Sciatic nerve (tissue), 2 donors: ENCODE measurements at regions not wholly inside any gene's neighbourhood (a gene's known extent, or its start where the extent isn't known, plus 50 kb on each side); places are given as distances from the start of the nearest gene placed in this dataset.

Source experiments
- ATAC-seq: fragments of 200-7000 bp; cut with Tn5 transposase; one replicate; pipeline ENCODE4 v1.9.1; 2020; ENCODE audit warnings: mild to moderate bottlenecking, moderate library complexity
- DNase-seq: peaks from one replicate; pipeline ENCODE4 v3.0.0-alpha.2; 2020; ENCODE audit warnings: low spot score
- intact Hi-C: fragments of 100-400 bp; cut with DNase I; formaldehyde crosslinking; loops from one replicate; pipeline ENCODE4 v1.14.2; 2022
- donor health status: DM: no; HTN: no; CAD: no.
- donor health status: DM: no; HTN: no; CAD: no.

GRCh38 chr5:15354021-15354420 lies 146.0 kb upstream of the FBXL7 start:
- intact Hi-C loops = no loop called here
- ATAC-seq (no peak), DNase-seq (no peak)

DNA sequence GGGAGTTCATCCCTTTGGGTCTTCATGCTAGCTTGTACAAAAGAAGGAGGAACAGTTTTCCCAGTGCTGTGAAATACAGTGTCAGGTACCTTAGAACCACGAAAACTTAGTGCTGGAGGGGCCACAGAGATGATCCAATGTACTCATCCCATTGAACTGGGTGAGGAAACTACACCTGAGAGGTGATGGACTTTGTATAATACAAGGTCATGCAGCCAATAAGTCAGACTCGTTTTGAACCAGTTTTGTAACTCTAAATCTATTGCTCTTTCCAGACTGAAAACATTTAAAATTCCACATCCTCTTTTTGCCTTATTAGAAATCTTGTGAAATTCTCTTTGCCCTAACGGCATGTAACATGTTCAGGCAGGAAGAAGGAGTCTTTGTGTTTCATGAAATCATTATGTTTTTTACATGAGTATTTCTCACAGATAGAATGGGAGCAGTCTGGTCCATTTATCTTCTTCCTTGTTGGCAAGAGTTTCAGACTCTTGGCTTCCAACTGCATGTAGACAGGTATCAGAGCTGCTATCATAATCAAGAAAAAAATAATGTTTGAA lies 146.8 kb upstream of the FBXL7 start:
- no peak for ATAC-seq
- intact Hi-C loops = no loop called here

DNA sequence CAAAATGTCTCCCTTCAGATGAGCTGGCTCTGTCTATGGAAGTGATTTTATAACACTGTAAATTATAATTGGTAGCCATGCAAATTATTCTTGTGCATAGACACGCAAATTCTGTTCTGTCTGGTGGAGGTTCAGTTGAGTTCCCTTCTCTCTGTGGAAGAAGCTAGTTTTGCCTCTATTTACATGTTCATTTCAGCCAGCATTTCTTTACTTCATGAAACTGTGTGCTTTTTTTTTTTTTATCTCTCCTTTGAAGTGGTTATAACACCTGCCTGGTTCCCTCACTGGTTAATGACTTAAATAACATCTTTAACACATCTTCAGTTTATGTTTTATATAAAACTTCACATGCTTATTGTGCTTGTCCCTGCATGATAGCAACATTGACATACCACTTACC lies 149.4 kb upstream of the FBXL7 start:
- no peak for ATAC-seq

More for the DNA sequence above, 146.8 kb upstream of the FBXL7 start:
- no peak for DNase-seq

DNA sequence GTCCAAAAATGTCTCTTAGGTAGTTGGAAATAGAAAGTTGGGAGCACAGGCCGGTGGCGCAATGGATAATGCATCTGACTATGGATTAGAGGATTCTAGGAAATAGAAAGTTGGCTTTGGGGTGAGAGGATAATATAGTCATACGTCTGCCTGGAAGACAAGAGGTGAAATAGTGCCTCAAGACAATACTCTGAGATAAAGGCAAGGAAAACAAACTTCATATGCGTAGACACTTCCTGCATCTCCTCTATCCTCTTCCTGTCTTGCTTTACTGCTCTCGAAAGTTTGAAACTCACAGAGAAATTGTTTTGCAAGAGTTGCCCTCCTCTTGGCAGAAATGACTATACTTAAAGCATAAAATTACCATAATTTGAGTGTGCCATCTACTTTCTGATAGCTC lies 153.2 kb upstream of the FBXL7 start:
- intact Hi-C loops = no loop called here
- ATAC-seq = no peak
- DNase-seq = no peak

More for the DNA sequence above, 149.4 kb upstream of the FBXL7 start:
- DNase-seq = no peak
- intact Hi-C loops = no loop called here

GRCh38 chr5:15344954-15345353 lies 155.0 kb upstream of the FBXL7 start:
- ATAC-seq (no peak), DNase-seq (no peak)
- intact Hi-C loops = no loop called here

DNA sequence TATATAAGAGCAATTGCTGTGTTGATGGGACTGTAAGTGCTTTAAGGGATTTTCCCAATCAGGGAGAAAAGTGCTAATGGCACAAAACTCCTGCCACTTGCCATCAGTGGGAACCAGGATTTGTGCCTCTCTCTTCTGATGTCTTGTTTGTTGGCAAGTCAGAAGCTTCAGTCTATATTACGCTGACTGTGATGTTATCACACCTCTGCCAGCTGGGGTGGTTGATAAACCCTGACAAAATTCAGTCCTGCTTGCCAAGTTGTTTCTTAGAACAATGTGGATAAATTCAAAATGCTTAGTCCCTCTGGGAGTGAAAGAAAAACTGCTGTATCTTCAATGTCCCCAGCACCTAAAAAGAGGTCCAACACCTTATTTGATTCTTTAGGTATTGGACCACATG lies 161.4 kb upstream of the FBXL7 start:
- no peak for DNase-seq
- intact Hi-C loops = no loop called here
- no peak for ATAC-seq

DNA sequence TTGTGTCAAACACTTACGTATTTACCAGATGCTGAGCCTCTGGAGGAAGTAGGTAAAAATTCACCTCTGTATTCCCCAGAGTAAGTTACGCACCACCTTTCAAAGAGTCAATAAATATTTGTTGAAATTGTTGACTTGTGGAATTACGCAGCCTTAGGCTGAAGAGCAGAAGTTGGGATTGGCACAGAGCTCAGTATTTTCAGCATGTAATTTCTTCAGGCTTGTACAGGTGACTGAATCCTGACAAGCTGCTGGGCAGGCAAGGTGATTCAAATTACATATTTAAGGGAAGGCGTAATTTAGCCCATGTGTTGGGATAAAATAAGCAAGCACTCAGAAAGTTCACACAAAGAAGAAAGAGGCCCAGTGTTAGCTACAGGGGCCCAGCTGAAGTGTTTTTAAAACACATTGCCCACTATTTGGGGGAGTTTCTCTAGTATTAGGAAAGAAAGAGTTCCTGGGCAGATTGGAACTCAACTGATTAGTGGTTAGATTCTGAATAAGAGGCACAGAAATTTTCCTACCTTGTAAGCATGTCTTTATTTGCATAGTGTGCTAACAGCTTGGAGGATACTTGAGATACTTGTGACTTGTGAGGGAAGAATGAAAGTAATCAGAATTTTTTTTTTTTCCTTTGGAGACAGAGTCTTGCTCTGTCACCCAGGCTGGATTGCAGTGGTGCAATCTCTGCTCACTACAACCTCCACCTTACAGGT lies 165.3 kb upstream of the FBXL7 start:
- intact Hi-C loops = no loop called here
- no peak for ATAC-seq
- DNase-seq = no peak

- ATAC-seq (no peak), DNase-seq (no peak)
- intact Hi-C loops = no loop called here
Measured at GRCh38 chr5:15333091-15333490, 166.9 kb upstream of the FBXL7 start.

DNA sequence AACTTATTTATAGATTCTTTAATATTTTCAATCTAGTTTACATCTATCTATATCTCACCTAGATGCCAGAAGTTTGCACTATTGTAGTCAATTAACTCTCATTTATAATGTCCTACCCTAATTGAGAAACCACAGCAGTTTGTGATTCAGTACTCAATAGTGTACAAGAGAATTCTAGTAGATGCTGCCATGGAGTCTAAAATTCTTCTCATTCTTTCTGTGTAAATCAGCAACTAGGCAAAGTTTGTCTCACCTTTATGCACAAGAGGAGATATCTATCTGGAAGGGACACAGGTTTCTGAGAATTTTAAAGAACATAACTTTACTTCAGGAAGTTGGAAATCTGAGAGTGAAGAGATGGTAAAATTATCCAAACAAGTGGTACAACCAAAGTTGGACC lies 173.0 kb upstream of the FBXL7 start:
- intact Hi-C loops = no loop called here
- ATAC-seq (no peak), DNase-seq (no peak)

- intact Hi-C loops = no loop called here
- DNase-seq (no peak), ATAC-seq (no peak)
Measured at GRCh38 chr5:15326471-15326870, 173.5 kb upstream of the FBXL7 start.

DNA sequence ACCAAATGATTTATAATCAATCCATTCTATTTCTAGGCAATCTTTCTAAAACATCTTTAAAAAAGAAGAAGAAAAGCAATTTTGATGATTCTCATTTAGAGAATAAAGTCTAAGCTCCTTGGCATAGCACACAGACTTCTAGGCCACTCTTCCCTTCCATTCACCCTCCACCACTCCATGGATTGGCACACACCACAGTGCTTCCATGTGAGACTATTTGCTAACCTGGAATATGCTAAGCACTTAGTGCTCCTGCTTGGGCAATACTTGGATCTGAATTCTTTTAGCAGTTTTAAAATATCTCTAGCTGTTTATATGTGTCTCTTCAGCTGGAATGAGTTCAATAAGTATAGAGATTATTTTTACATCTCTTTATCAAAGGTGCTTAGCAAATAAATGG lies 177.6 kb upstream of the FBXL7 start:
- intact Hi-C loops = no loop called here
- DNase-seq (no peak), ATAC-seq (no peak)

DNA sequence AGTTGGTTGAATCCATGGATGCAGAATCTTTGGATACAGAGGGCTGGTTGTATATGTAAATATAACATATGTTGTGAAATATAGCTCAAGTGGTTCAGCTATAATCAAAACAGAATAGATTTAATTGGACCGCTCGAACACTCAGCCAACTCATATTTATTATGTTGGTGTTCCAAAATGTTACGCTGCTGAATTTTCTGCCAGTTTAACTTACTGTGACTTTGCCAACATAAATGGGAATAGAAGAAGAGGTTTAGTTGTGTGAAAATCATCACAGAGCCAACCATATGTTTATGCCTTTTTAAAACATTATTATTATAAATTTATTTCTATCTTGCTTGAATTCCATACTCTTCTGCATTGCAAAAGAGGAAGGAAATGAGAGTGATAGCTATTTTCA lies 178.2 kb upstream of the FBXL7 start:
- intact Hi-C loops = no loop called here
- DNase-seq (no peak), ATAC-seq (no peak)

DNA sequence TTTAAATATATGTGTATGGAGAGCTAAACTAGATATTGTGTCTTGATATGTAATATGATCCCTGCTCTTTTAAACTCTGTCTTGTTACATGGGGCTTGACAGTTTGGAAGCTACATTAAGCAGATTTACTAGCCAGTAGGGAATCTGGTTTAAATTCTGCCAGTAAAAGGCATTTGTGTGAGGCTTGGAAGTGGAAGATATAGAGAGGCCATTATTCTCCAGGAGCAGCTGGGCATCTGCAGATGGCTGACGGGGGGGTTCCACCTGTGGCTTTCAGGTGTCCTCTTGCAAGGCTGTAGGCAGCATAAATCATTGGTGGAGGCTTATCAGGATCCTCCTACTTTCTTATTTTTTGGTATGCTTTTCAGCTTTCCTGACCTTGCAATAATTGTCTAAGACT lies 179.1 kb upstream of the FBXL7 start:
- DNase-seq = no peak
- intact Hi-C loops = no loop called here
- no peak for ATAC-seq

DNA sequence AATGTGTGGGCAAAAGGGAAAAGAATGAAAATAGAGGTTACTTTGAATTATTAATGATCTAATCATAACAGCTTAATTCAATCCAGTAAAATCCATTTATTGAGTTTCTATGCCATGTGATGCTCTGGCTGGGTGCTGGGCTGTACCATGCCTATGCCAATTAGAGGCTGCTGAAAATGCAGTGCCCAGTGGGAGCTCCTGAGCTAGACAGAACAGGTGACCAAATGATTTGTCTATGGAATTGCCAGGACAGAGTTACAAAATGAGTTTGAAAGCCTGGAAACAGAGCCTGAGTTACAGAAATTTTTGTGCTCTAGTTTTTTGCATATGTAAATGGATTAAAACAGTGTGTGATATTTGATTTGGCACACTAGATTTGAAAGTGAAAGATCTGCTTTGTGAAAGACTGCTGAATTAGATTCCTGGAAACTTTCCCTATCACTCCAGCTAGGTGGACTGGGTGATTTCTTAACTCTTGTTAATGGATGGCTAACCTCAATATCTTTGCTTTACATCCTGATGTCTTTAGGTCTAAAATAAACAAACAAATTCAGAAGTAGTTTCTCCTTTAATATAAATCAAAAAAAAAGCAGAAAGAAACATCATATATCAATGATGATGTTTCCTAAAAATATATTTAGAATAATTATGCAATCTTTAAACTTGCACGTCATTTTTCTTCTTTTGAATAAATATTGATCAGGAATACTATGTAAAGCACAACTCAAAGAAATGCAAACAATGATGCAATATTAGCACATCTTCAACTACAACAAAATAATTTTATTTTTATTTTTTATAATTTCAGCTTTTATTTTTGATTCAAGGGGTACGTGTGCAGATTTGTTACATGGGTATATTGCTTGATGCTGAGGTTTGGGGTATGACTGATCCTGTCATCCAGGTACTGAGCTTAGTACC lies 194.8 kb upstream of the FBXL7 start:
- ATAC-seq (no peak), DNase-seq (no peak)
- intact Hi-C loops = no loop called here

DNA sequence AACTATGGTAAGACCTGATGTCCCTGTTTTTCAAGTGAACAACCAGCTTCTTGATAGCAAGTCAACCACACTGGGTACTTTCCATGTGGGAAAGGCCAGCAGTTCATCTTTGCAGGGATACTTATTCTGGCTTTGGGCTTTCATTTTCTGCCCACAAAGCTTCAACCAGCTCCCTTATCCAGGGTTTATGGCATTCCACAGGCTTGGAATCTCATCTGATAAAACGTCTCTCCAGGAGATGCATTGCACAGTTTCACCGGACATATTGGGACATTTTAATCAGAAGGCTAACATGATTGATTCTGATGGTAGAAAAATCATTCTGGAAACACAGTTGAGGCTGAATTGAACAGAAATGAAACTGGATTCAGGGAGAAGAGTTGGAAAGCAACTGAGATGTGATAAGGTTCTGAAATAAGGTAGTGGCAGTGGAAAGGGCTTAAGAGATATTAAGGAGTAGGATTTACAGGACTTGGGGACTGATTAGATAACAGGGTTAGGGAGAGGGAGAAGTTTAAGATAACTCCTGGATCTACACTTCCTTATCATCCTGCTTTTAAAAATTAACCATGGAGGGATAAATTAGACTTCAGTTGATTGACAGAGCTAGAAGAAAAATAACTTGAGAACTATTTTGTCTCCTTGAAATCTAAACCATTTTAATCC lies 195.8 kb upstream of the FBXL7 start:
- intact Hi-C loops = no loop called here
- no peak for ATAC-seq
- no peak for DNase-seq

- DNase-seq (no peak), ATAC-seq (no peak)
- intact Hi-C loops = no loop called here
Measured at GRCh38 chr5:15300141-15300540, 199.8 kb upstream of the FBXL7 start.

DNA sequence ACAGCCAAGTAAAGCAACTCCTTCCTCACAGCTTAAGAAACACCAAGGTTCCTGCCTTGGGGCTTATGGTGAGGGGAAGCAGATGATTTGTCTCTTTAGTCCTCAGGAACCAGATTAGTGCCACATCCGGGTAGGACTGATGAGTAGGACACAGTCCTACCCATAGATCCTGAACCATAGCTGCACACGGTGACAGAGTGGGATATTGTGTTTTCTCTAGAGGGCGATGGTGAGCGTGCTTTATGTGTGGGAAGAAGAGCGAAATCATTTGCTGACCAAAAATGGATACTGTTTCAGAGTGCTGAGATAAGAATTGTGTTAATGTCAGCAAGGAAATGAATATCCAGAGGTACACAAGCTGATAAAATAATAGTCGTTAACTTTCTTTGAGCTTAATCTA lies 209.0 kb upstream of the FBXL7 start:
- intact Hi-C loops = no loop called here
- DNase-seq = no peak
- no peak for ATAC-seq

- intact Hi-C loops = no loop called here
- DNase-seq (no peak), ATAC-seq (peak; percentile 56)
Measured at GRCh38 chr5:15286650-15287049, 213.3 kb upstream of the FBXL7 start.

- intact Hi-C loops = no loop called here
- ATAC-seq = no peak
- no peak for DNase-seq
Measured at GRCh38 chr5:15285901-15286583, 213.9 kb upstream of the FBXL7 start.
